Tongue (tissue), 1 donor: ENCODE measurements at regions not wholly inside any gene's neighbourhood (a gene's known extent, or its start where the extent isn't known, plus 50 kb on each side); places are given as distances from the start of the nearest gene placed in this dataset.
A peak's percentile ranks its signal among the peaks of the same experiment; 100 is the strongest.

ENCODE experiments used
- DNase-seq: peaks from one replicate; pipeline ENCODE4 v3.0.0-alpha.2; 2015

- DNase-seq, result no peak
Measured at GRCh38 chr5:5066276-5067186, 73.6 kb upstream of the ADAMTS16 start.

- DNase-seq, result no peak
Measured at GRCh38 chr5:5069851-5070250, 70.3 kb upstream of the ADAMTS16 start.

DNA sequence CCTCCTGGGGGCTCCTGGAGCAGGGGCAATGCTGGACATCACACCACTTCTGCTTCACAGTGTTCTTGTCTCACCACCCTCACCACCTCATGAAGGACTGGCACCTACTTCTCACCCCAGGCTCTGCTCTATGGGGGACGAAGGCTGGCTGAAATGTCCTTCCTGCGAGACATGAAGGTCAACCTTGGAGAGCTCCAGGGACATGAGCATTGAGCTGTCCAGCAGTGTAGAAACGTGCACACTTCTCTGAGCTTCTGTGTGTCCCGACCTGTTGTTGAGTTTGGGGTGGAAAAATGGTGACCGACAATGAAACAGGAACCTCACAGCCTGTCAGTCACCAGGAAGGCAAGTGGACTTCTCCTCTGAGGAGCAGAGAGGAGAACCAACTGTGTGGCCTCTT lies 68.6 kb upstream of the ADAMTS16 start:
- DNase-seq, result no peak

- DNase-seq, result no peak
Measured at GRCh38 chr5:5077236-5077635, 62.9 kb upstream of the ADAMTS16 start.

- DNase-seq, result peak; percentile 41
Measured at GRCh38 chr5:5078009-5078897, 61.9 kb upstream of the ADAMTS16 start.

DNA sequence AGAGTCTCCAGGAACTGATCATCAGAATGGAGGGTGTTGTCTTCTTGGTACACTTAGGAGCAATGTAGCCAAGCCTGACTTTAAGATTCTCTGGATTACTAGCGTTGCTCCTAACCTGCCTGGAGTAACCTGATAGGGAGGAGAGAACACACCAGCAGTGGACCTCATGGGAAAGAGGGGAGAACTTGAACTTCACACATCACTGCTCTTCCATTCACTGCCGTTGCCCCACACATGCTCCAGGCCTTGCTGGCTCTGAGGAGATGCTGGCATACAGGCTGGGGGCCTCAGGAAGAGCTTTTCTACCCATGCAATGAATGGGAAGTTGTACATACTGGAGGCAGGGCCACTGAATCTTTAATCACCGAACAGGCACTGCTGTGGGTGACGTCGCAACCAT lies 60.3 kb upstream of the ADAMTS16 start:
- no peak for DNase-seq

DNA sequence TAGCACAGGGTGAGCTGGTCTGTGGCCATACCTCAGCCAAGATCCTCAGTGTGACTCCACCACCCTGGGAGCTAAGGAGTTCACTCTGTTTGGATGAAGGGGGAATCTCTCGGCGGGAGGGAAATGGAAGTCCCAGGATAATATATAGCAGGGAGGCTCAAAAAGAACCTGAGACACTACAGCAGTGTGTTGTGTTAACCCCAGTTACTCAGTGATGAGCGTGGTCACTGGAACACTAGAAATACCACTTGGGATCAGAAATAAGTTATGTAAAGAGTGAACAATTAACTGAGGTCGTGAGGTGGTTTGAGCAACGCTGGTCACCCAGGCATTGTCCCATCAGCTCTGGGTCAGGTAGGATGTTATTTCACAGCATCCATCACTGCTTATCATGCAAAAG lies 59.3 kb upstream of the ADAMTS16 start:
- no peak for DNase-seq

- peak; percentile 68 for DNase-seq
Measured at GRCh38 chr5:5085381-5085780, 54.7 kb upstream of the ADAMTS16 start.

GRCh38 chr5:5089895-5090649 lies 50.1 kb upstream of the ADAMTS16 start:
- DNase-seq, result no peak
